ENCODE measurements at regions not wholly inside any gene's neighbourhood (a gene's known extent, or its start where the extent isn't known, plus 50 kb on each side); places are given as distances from the start of the nearest gene placed in this dataset.

DNA sequence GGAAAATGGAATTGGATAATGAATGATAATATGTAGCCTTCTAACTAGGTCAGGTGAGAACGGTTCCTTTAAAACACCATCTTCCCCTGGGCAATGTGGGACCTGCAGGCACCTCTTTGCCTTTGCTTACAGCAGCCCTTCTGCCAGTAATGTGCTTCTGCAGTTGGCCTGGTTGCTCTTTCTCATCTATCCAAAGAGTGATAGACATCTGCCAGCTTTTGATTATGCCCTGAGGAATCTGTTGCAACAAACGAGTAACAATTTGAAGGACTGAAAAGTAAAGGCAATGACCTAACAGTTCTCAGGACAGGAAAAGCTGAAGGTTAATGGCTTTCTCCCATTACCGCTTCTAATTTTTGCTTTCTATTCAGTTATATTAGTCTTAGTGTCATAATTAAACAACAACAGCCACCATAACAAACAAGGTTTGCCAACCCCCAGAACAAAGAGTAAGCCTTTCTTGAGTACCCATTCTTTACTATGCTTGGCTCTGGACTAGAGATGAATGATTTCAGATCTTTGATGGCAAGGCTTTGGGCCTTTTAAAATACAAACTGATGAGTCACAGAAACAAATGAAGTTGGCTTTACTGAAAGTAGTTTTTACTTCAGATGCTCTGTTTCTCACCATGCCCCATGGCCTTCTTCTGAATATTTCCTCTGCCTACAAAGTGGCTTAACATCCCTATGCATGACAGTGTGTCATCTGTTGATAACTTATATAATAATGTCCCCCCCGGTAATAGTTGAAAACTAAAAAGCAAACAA, 76.1 kb upstream of the KRR1 start (continued):
- TF ChIP-seq KDM5B (CRISPR knock-in tag; IDR thresholded peaks at IDR 0.05; ENCODE audit: borderline replicate concordance), result no peak
- TF ChIP-seq, protein P1, sequence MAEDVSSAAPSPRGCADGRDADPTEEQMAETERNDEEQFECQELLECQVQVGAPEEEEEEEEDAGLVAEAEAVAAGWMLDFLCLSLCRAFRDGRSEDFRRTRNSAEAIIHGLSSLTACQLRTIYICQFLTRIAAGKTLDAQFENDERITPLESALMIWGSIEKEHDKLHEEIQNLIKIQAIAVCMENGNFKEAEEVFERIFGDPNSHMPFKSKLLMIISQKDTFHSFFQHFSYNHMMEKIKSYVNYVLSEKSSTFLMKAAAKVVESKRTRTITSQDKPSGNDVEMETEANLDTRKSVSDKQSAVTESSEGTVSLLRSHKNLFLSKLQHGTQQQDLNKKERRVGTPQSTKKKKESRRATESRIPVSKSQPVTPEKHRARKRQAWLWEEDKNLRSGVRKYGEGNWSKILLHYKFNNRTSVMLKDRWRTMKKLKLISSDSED (CRISPR knock-in tag; IDR thresholded peaks at IDR 0.05), result no peak
- no peak for TF ChIP-seq ATM (IDR thresholded peaks at IDR 0.05; ENCODE audit: borderline replicate concordance)
- no peak for TF ChIP-seq ZNF256 (CRISPR knock-in tag; conservative IDR thresholded peaks at IDR 0.05)
- TF ChIP-seq ZNF17 (CRISPR knock-in tag; IDR thresholded peaks at IDR 0.05), result no peak
- TF ChIP-seq, protein P2, sequence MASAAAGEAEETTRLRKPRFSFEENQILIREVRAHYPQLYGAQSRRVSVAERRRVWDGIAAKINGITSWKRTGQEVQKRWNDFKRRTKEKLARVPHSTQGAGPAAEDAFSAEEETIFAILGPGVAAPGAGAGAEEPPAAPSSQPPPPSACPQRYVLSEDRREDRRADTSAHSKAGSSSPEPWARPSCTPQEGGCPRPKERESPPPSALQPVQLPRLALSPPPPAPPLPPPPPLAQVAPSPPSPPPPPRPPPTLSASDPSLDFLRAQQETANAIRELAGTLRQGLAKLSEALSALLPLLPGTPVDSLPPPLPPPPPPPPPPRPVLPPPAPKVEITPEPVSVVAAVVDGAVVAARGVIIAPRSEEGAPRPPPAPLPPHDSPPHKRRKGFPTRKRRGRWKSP (CRISPR knock-in tag; IDR thresholded peaks at IDR 0.05), result no peak
- no peak for TF ChIP-seq ZNF446 (CRISPR knock-in tag; IDR thresholded peaks at IDR 0.05)

DNA sequence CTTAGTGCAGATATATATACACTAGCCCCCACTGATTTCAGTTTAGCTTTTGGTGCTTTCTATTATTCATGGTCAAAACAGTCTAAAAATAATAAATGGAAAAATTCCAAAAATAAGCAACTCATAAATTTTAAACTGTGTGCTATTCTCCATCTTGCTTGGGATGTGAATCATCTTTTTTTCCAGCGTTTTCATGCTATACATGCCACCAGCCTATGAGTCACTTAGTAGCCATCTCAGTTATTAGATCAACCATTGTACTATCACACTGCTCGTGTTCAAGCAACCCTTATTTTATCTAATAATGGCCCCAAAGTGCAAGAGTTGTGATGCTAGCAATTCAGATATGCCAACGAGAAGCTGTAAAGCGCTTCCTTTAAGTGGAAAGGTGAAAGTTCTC, 73.9 kb upstream of the KRR1 start:
- Histone ChIP-seq H3K4me3 (replicated peaks in 1 of 3; ENCODE audit: insufficient read depth in 1 of 3, low read depth in 2 of 3, low read length in 3 of 3) (no peak overlapping the region), H2AFZ (ENCODE audit: low read length) (no peak overlapping the region), H4K20me1 (ENCODE audit: insufficient read depth, low read length) (no peaks in the 10 kb centered on the region), H3K4me2 (ENCODE audit: low read depth, low read length) (no peak overlapping the region), H3K9ac (ENCODE audit: insufficient read depth, low read depth, low read length) (no peak overlapping the region), H3K9me3 (ENCODE audit: low read length) (no peaks in the 10 kb centered on the region), H3K27ac (ENCODE audit: extremely low read length, insufficient read depth, low read length) (no peak overlapping the region), H3K79me2 (ENCODE audit: insufficient read depth, low read length) (no peaks in the 10 kb centered on the region), H3K4me1 (ENCODE audit: insufficient read depth, low read length) (no peaks in the 10 kb centered on the region), H3K36me3 (replicated peaks in 1 of 2; ENCODE audit: control insufficient read depth in 1 of 2, insufficient read depth in 2 of 2, low read length in 2 of 2) (no peaks in the 10 kb centered on the region), H3K27me3 (ENCODE audit: control insufficient read depth in 1 of 2, insufficient read depth in 2 of 2, low read length in 2 of 2) (no peaks in the 10 kb centered on the region)
- CTCF ChIA-PET (ENCODE audit: low intra/inter-chr PET ratio, low total read pairs), result no interaction called here
- ATAC-seq, result no peak
- FAIRE-seq, result no peak
- no peak for TF ChIP-seq ZNF274 (CRISPR knock-in tag; IDR thresholded peaks at IDR 0.05)
- TF ChIP-seq TBL1XR1 (IDR thresholded peaks at IDR 0.05; ENCODE audit: borderline replicate concordance, low read length, partially characterized antibody), result no peak
- no peak for TF ChIP-seq HNRNPH1 (optimal IDR thresholded peaks at IDR 0.05; ENCODE audit: low read depth, low read length)
- no peak for TF ChIP-seq TARDBP (CRISPR knock-in tag; IDR thresholded peaks at IDR 0.05)
- TF ChIP-seq ZNF670 (CRISPR knock-in tag; IDR thresholded peaks at IDR 0.05; ENCODE audit: borderline replicate concordance), result no peak
- TF ChIP-seq ZNF552 (CRISPR knock-in tag; IDR thresholded peaks at IDR 0.05; ENCODE audit: borderline replicate concordance), result no peak
- no peak for TF ChIP-seq AKAP8 (CRISPR knock-in tag; IDR thresholded peaks at IDR 0.05)
- TF ChIP-seq ZNF781 (CRISPR knock-in tag; IDR thresholded peaks at IDR 0.05; ENCODE audit: borderline replicate concordance, not compliant biosample characterization), result no peak
- intact Hi-C loops (cut with micrococcal nuclease; ENCODE audit: unreplicated experiment), result no loop called here
- POLR2A ChIA-PET, result no interaction called here
- 20% methylated on average over 4 of the region's 4 CpGs for WGBS (ENCODE audit: low lambda C conversion rate)
- DNase-seq (ENCODE audit: low spot score), result no peak
- in situ Hi-C loops (cut with HindIII; ENCODE audit: extremely low pct_ligation_motif_present, low pct_unique_long_range_greater_than_20kb), result no loop called here
- BruUV-seq (replicated peaks), result no TSS peak
